ENCODE measurements at regions not wholly inside any gene's neighbourhood (a gene's known extent, or its start where the extent isn't known, plus 50 kb on each side); places are given as distances from the start of the nearest gene placed in this dataset.

- TF ChIP-seq, protein P1, sequence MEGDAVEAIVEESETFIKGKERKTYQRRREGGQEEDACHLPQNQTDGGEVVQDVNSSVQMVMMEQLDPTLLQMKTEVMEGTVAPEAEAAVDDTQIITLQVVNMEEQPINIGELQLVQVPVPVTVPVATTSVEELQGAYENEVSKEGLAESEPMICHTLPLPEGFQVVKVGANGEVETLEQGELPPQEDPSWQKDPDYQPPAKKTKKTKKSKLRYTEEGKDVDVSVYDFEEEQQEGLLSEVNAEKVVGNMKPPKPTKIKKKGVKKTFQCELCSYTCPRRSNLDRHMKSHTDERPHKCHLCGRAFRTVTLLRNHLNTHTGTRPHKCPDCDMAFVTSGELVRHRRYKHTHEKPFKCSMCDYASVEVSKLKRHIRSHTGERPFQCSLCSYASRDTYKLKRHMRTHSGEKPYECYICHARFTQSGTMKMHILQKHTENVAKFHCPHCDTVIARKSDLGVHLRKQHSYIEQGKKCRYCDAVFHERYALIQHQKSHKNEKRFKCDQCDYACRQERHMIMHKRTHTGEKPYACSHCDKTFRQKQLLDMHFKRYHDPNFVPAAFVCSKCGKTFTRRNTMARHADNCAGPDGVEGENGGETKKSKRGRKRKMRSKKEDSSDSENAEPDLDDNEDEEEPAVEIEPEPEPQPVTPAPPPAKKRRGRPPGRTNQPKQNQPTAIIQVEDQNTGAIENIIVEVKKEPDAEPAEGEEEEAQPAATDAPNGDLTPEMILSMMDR (IDR thresholded peaks at IDR 0.05), result no peak
- no peak for DNase-seq (ENCODE audit: low spot score)
- no peak for ATAC-seq (ENCODE audit: low FRiP score)
These were observed 51.9 kb upstream of the OTOL1 start for GRCh38 chr3:161444694-161445077.

- TF ChIP-seq, protein P1 (IDR thresholded peaks at IDR 0.05), result no peak
- ATAC-seq (ENCODE audit: low FRiP score) (no peak), DNase-seq (ENCODE audit: low spot score) (no peak)
These were observed 52.5 kb upstream of the OTOL1 start for GRCh38 chr3:161443921-161444693.

DNA sequence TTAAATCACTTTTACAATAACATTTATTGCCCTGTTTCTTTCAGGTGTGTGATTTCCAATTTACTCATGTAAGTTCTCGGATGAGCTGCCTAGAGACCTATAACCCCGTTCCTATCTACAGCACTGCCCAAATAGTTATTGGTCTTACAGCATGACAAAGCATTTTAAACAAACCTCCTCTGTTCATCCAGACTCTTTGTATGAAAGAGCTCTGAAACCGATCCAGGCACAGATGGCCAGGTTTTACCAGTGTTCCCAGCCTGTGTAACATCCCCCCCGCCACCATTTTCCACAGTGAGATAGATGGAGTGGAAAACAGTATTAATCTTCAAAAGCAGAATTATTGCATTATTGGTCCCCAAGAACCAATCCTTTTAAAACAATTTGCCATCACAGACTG lies 59.0 kb upstream of the SPTSSB start:
- DNase-seq (ENCODE audit: low spot score), result no peak
- ATAC-seq (ENCODE audit: low FRiP score), result no peak
- TF ChIP-seq, protein P1 (IDR thresholded peaks at IDR 0.05), result no peak

DNA sequence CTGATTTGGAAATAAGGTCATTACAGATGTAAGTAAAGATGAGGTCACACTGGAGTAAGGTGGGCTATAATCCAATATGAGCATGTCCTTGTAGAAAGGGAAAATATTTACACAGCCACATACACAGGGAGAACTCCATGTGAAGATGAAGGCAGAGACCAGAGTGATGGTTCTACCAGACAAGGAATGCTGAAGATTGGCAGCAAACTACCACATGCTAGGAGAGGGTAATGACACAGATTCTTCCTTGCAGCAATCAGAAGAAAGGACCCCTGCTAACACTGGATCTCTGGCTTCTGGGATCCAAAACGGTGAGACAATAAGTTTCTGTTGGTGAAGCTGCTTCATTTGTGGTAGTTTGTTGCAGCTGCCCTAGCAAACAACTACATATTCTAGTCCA lies 56.0 kb upstream of the SPTSSB start:
- DNase-seq (ENCODE audit: low spot score) (no peak), ATAC-seq (ENCODE audit: low FRiP score) (no peak)
- TF ChIP-seq, protein P1 (IDR thresholded peaks at IDR 0.05), result no peak

GRCh38 chr3:161426758-161427157 lies 55.4 kb upstream of the SPTSSB start:
- TF ChIP-seq, protein P1 (IDR thresholded peaks at IDR 0.05), result no peak
- ATAC-seq (ENCODE audit: low FRiP score) (no peak), DNase-seq (ENCODE audit: low spot score) (no peak)

DNA sequence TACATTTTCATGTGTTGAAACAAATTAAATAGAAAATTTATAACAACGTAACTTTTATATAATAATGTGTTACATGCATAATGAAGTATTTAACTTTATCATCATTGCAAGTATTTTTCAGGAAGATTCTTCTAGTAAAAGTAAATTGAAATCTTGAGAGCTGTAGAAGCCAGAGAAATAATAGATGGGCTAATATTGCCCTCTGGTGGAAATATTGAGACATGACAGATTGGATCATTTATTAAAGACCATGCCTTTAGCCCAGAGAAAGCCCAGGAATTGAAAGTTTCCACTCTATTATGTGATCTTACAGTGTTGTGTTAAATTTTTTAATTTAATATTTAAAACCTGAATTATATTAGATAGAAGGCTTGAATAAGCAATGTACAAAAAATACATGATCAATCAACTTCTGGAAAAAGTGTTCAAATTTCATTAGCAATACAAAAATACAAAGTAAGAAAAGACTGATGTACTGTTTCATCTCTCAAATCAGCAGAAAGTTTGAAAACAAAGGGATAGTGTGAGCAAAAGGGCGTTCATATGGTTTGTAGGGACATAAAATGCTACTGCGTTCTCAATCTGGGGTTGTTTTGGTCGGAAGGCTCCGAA lies 52.7 kb upstream of the SPTSSB start:
- TF ChIP-seq, protein P1 (IDR thresholded peaks at IDR 0.05), result peak in 1 of 3 donors; percentile 84
- DNase-seq (ENCODE audit: low spot score) (no peak), ATAC-seq (ENCODE audit: low FRiP score) (no peak)

DNA sequence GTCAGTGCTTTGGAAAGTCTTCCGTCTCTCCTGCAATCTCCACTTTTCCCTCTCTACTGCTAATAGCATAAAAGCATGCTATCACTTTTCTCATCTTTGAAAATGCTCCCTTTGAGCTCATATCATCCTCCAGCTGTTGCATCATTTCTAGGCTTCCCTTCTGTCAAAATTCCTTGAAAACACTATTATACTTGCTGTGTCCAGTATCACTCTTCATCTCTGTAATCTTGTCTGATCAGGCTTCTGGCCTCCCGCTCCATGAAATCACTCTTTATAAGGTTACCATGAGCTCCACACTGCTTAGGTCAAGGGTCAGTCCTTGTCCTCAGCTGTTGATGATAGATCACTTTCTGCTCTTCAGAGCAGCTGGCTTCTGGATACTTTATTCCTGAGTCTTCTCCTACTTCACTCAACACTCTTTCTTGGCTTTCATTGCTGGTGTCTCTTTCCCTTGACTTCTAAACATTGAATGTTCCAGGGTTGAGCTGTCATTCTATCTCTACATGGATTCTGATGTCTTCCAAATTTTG lies 50.9 kb upstream of the SPTSSB start:
- TF ChIP-seq, protein P1 (IDR thresholded peaks at IDR 0.05), result no peak
- no peak for ATAC-seq (ENCODE audit: low FRiP score)
- DNase-seq (ENCODE audit: low spot score), result no peak

Measured in omental fat pad (tissue), 3 donors.